Keratinocyte (primary cell): ENCODE measurements at regions not wholly inside any gene's neighbourhood (a gene's known extent, or its start where the extent isn't known, plus 50 kb on each side); places are given as distances from the start of the nearest gene placed in this dataset.
A peak's percentile ranks its signal among the peaks of the same experiment; 100 is the strongest.

Source experiments
- DNase-seq: peaks from one replicate; pipeline ENCODE4 v3.0.0-alpha.2; 2011; ENCODE audit warnings: low read depth, missing footprints, low spot score
- FAIRE-seq: peaks from 2 replicates; lab custom pipeline; 2011; peaks lifted over from hg19 to GRCh38; lab: Jason Lieb, UNC
- H2AFZ ChIP-seq: 2 replicates; pipeline ENCODE4 v1.6.0; 2012; ENCODE audit warnings: low read length, control low read depth, inconsistent platforms; ENCODE audit not compliant: control insufficient read depth
- H3K27ac ChIP-seq: 2 replicates; pipeline ENCODE4 v1.5.1; 2011; ENCODE audit warnings: low read length; ENCODE audit not compliant: control insufficient read depth, insufficient read depth
- H3K27me3 ChIP-seq: 3 replicates; pipeline ENCODE4 v1.6.0; 2011; ENCODE audit warnings: low read length; ENCODE audit not compliant: control insufficient read depth, insufficient read depth; ENCODE audit errors: extremely low read depth
- H3K36me3 ChIP-seq, 2 experiments: 2 replicates in 1 of 2; 3 replicates in 1 of 2; pipeline ENCODE4 v1.5.1; 2011; ENCODE audit warnings: low read length in 2 of 2, mild to moderate bottlenecking in 1 of 2; ENCODE audit not compliant: control insufficient read depth in 2 of 2, insufficient read depth in 2 of 2; ENCODE audit errors: extremely low read depth in 1 of 2
- H3K4me1 ChIP-seq: 3 replicates; pipeline ENCODE4 v1.5.1; 2011; ENCODE audit warnings: low read length; ENCODE audit not compliant: control insufficient read depth, insufficient read depth; ENCODE audit errors: extremely low read depth
- H3K4me2 ChIP-seq: 3 replicates; pipeline ENCODE4 v1.6.0; 2011; ENCODE audit warnings: low read depth, low read length; ENCODE audit not compliant: control insufficient read depth, insufficient read depth; ENCODE audit errors: extremely low read depth
- H3K4me3 ChIP-seq, 3 experiments: fragments of 200-600 bp in 1 of 3; sonication (generic) in 1 of 3; 2 replicates in 2 of 3; 3 replicates in 1 of 3; pipeline ENCODE4 v1.5.1; 2011 to 2016; ENCODE audit warnings: low read length in 3 of 3, mild to moderate bottlenecking in 3 of 3, control low read depth in 2 of 3, inconsistent platforms in 1 of 3, low read depth in 1 of 3, mixed read lengths in 1 of 3, mixed run types in 1 of 3, moderate library complexity in 1 of 3; ENCODE audit not compliant: control insufficient read depth in 2 of 3, insufficient read depth in 2 of 3; ENCODE audit errors: extremely low read depth in 1 of 3
- H3K79me2 ChIP-seq: 2 replicates; pipeline ENCODE4 v1.6.0; 2012; ENCODE audit warnings: low read length; ENCODE audit not compliant: control insufficient read depth, insufficient read depth
- H3K9ac ChIP-seq: 3 replicates; pipeline ENCODE4 v1.6.0; 2011; ENCODE audit warnings: low read length; ENCODE audit not compliant: control insufficient read depth, insufficient read depth; ENCODE audit errors: extremely low read depth
- H3K9me1 ChIP-seq: 3 replicates; pipeline ENCODE4 v1.6.0; 2011; ENCODE audit warnings: low read length; ENCODE audit not compliant: control insufficient read depth, insufficient read depth; ENCODE audit errors: extremely low read depth
- H3K9me3 ChIP-seq: 2 replicates; pipeline ENCODE4 v1.5.1; 2012; ENCODE audit warnings: low read depth, low read length; ENCODE audit not compliant: control insufficient read depth
- H4K20me1 ChIP-seq: 3 replicates; pipeline ENCODE4 v1.6.0; 2011; ENCODE audit warnings: low read length; ENCODE audit not compliant: control insufficient read depth, insufficient read depth; ENCODE audit errors: extremely low read depth
- CTCF ChIP-seq, 3 experiments: IDR thresholded peaks in 1 of 3; conservative IDR thresholded peaks in 1 of 3; optimal IDR thresholded peaks in 1 of 3; 2 replicates in 2 of 3; 3 replicates in 1 of 3; pipeline versions ENCODE3 to v1.5.1; 2011; ENCODE audit warnings: low read length in 3 of 3, mild to moderate bottlenecking in 3 of 3, moderate library complexity in 2 of 3, control low read depth in 1 of 3, inconsistent platforms in 1 of 3; ENCODE audit not compliant: insufficient read depth in 2 of 3; ENCODE audit errors: extremely low read depth in 1 of 3
- EZH2 ChIP-seq: IDR thresholded peaks from one replicate; pipeline ENCODE4 v1.6.1; 2012; ENCODE audit warnings: inconsistent platforms, mild to moderate bottlenecking, low read length, moderate library complexity
- dilution Hi-C: fragments of 300-500 bp; cut with MboI; formaldehyde crosslinking; loops from one replicate; pipeline ENCODE4 v1.7.0; 2020; ENCODE audit warnings: low sequenced_read_pairs; ENCODE audit not compliant: extremely low pct_ligation_motif_present
- small RNA-seq, 3 experiments: library from RNA; depleted of rRNA; stranded (forward); fragments of <200 nt; gene quantifications; one replicate each; pipeline ENCODE3, GENCODE V24; 2012; ENCODE audit warnings: low read depth in 3 of 3, low replicate concordance in 1 of 3; ENCODE audit not compliant: insufficient read length in 3 of 3

- no peaks in the 10 kb centered on the region for H4K20me1 ChIP-seq
- no peaks in the 10 kb centered on the region for H3K9me3 ChIP-seq
- TF ChIP-seq CTCF (optimal IDR thresholded peaks at IDR 0.05 in 1 of 3, IDR thresholded peaks at IDR 0.05 in 1 of 3, conservative IDR thresholded peaks at IDR 0.05 in 1 of 3; ENCODE audit: extremely low read depth in 1 of 3, insufficient read depth in 2 of 3, low read length in 3 of 3), result no peak
- TF ChIP-seq EZH2, result no peak
- no peaks in the 10 kb centered on the region for H3K36me3 ChIP-seq
- H3K4me3 ChIP-seq, result no peak overlapping the region
- H3K27ac ChIP-seq, result no peak overlapping the region
- peaks cover 13% of the 10 kb centered on the region for H3K4me1 ChIP-seq
- dilution Hi-C loops, result no loop called here
- H3K4me2 ChIP-seq, result no peak overlapping the region
- no peaks in the 10 kb centered on the region for H3K79me2 ChIP-seq
- no peaks in the 10 kb centered on the region for H3K9me1 ChIP-seq
- no peaks in the 10 kb centered on the region for H3K27me3 ChIP-seq
- DNase-seq, result no peak
- H3K9ac ChIP-seq, result no peak overlapping the region
- H2AFZ ChIP-seq, result no peak overlapping the region
- no peak for FAIRE-seq
Observed at GRCh38 chr2:67342394-67342793, 54.7 kb upstream of the ETAA1 start.

DNA sequence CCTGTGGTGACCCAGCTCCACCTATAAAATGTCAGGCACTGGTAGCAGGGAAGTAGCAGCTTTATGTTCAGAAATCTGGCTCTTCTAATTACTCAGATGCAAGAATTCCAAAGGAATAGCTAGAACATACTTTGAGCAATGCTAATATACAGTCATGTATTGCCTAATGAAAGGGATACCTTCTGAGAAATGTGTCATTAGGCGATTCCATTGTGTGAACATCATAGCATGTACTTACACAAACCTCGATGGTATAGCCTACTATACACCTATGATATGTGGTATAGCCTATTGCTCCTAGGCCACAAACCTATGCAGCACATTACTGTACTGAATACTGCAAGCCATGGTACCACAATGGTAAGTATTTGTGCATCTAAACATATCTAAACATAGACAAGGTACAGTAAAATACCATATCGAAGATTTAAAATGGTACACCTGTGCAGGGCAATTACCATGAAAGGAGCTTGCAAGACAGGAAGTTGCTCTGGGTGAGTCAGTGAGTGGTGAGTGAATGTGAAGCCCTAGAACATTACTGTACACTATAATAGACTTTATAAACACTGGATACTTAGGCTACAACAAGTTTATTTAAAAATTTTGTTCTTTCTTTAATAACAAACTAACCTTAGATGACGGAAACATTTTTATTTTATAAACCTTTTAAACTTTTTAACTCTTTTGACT, 50.3 kb upstream of the ETAA1 start:
- H2AFZ ChIP-seq, result no peak overlapping the region
- no peak overlapping the region for H3K9ac ChIP-seq
- no peak overlapping the region for H3K27ac ChIP-seq
- FAIRE-seq (peak; percentile 57), DNase-seq (peak; percentile 9)
- peaks cover 14% of the 10 kb centered on the region for H3K4me1 ChIP-seq
- no peak overlapping the region for H3K4me3 ChIP-seq
- H4K20me1 ChIP-seq, result no peaks in the 10 kb centered on the region
- no peaks in the 10 kb centered on the region for H3K36me3 ChIP-seq
- no peaks in the 10 kb centered on the region for H3K9me1 ChIP-seq
- no peak for TF ChIP-seq EZH2
- TF ChIP-seq CTCF (optimal IDR thresholded peaks at IDR 0.05 in 1 of 3, IDR thresholded peaks at IDR 0.05 in 1 of 3, conservative IDR thresholded peaks at IDR 0.05 in 1 of 3; ENCODE audit: extremely low read depth in 1 of 3, insufficient read depth in 2 of 3, low read length in 3 of 3), result no peak
- H3K79me2 ChIP-seq, result no peaks in the 10 kb centered on the region
- no peaks in the 10 kb centered on the region for H3K9me3 ChIP-seq
- H3K27me3 ChIP-seq, result no peaks in the 10 kb centered on the region
- no peak overlapping the region for H3K4me2 ChIP-seq
- dilution Hi-C loops, result no loop called here

Small RNA genes lying in the stretch of these regions (small RNA-seq; reads per million reads assigned to genes)
- 0 reads per million in 3 experiments for gene AC009474.2
